ENCODE measurements at regions not wholly inside any gene's neighbourhood (a gene's known extent, or its start where the extent isn't known, plus 50 kb on each side); places are given as distances from the start of the nearest gene placed in this dataset.
"Not testable (repeated sequence)": the region's sequence is repeated elsewhere in the genome, so short reads cannot be mapped to it uniquely, and the experiment has no call there.

- H3K9ac ChIP-seq (ENCODE audit: low read depth, low read length) = no peak overlapping the region
- H3K27me3 ChIP-seq (ENCODE audit: control insufficient read depth, insufficient read depth, low read length) = no peaks in the 10 kb centered on the region
- H3K4me3 ChIP-seq (ENCODE audit: low read length) = no peak overlapping the region
- no peak overlapping the region for H3K4me2 ChIP-seq (ENCODE audit: low read length)
- no peaks in the 10 kb centered on the region for H3K4me1 ChIP-seq (ENCODE audit: control insufficient read depth, insufficient read depth, low read length)
- no peaks in the 10 kb centered on the region for H3K36me3 ChIP-seq (ENCODE audit: insufficient read depth, low read length)
- peaks cover 6% of the 10 kb centered on the region for H3K9me3 ChIP-seq (replicated peaks; ENCODE audit: low read length)
Observed at GRCh38 chr5:7117961-7118360, 278.0 kb upstream of the ADCY2 start.

GRCh38 chr5:7131680-7132079 is 264.3 kb upstream of the ADCY2 start:
- no peak overlapping the region for H3K4me3 ChIP-seq (ENCODE audit: low read length)
- H3K9me3 ChIP-seq (replicated peaks; ENCODE audit: low read length) = no peaks in the 10 kb centered on the region
- no peaks in the 10 kb centered on the region for H3K4me1 ChIP-seq (ENCODE audit: control insufficient read depth, insufficient read depth, low read length)
- no peaks in the 10 kb centered on the region for H3K27me3 ChIP-seq (ENCODE audit: control insufficient read depth, insufficient read depth, low read length)
- H3K36me3 ChIP-seq (ENCODE audit: insufficient read depth, low read length) = no peaks in the 10 kb centered on the region
- H3K4me2 ChIP-seq (ENCODE audit: low read length) = no peak overlapping the region
- no peak overlapping the region for H3K9ac ChIP-seq (ENCODE audit: low read depth, low read length)

- Histone ChIP-seq H3K9me3 (replicated peaks; ENCODE audit: low read length) (peaks cover 8% of the 10 kb centered on the region), H3K36me3 (ENCODE audit: insufficient read depth, low read length) (no peaks in the 10 kb centered on the region), H3K9ac (ENCODE audit: low read depth, low read length) (no peak overlapping the region), H3K4me3 (ENCODE audit: low read length) (no peak overlapping the region), H3K4me2 (ENCODE audit: low read length) (no peak overlapping the region), H3K27me3 (ENCODE audit: control insufficient read depth, insufficient read depth, low read length) (no peaks in the 10 kb centered on the region), H3K4me1 (ENCODE audit: control insufficient read depth, insufficient read depth, low read length) (no peaks in the 10 kb centered on the region)
Observed at GRCh38 chr5:7146886-7147285, 249.1 kb upstream of the ADCY2 start.

GRCh38 chr5:7157083-7157482 is 238.9 kb upstream of the ADCY2 start:
- H3K27me3 ChIP-seq (ENCODE audit: control insufficient read depth, insufficient read depth, low read length) = no peaks in the 10 kb centered on the region
- no peaks in the 10 kb centered on the region for H3K36me3 ChIP-seq (ENCODE audit: insufficient read depth, low read length)

GRCh38 chr5:7169240-7169878 is 226.6 kb upstream of the ADCY2 start:
- H3K36me3 ChIP-seq (ENCODE audit: insufficient read depth, low read length) = no peaks in the 10 kb centered on the region
- H3K27me3 ChIP-seq (ENCODE audit: control insufficient read depth, insufficient read depth, low read length) = no peaks in the 10 kb centered on the region
- no peaks in the 10 kb centered on the region for H3K9me3 ChIP-seq (replicated peaks; ENCODE audit: low read length)
- no peak overlapping the region for H3K9ac ChIP-seq (ENCODE audit: low read depth, low read length)
- no peak overlapping the region for H3K4me3 ChIP-seq (ENCODE audit: low read length)
- no peak overlapping the region for H3K4me2 ChIP-seq (ENCODE audit: low read length)
- H3K4me1 ChIP-seq (ENCODE audit: control insufficient read depth, insufficient read depth, low read length) = no peaks in the 10 kb centered on the region

More at GRCh38 chr5:7157083-7157482, 238.9 kb upstream of the ADCY2 start:
- no peaks in the 10 kb centered on the region for H3K4me1 ChIP-seq (ENCODE audit: control insufficient read depth, insufficient read depth, low read length)
- H3K9ac ChIP-seq (ENCODE audit: low read depth, low read length) = no peak overlapping the region
- no peak overlapping the region for H3K4me2 ChIP-seq (ENCODE audit: low read length)
- no peaks in the 10 kb centered on the region for H3K9me3 ChIP-seq (replicated peaks; ENCODE audit: low read length)
- no peak overlapping the region for H3K4me3 ChIP-seq (ENCODE audit: low read length)

- H3K4me3 ChIP-seq (ENCODE audit: low read length); H3K9ac ChIP-seq (ENCODE audit: low read depth, low read length); H3K4me1 ChIP-seq (ENCODE audit: control insufficient read depth, insufficient read depth, low read length); H3K36me3 ChIP-seq (ENCODE audit: insufficient read depth, low read length); H3K4me2 ChIP-seq (ENCODE audit: low read length); H3K27me3 ChIP-seq (ENCODE audit: control insufficient read depth, insufficient read depth, low read length); H3K9me3 ChIP-seq (replicated peaks; ENCODE audit: low read length): not testable (repeated sequence)
Observed at GRCh38 chr5:7170785-7171184, 225.2 kb upstream of the ADCY2 start.

GRCh38 chr5:7179364-7179763 is 216.6 kb upstream of the ADCY2 start:
- Histone ChIP-seq H3K4me1 (ENCODE audit: control insufficient read depth, insufficient read depth, low read length) (no peaks in the 10 kb centered on the region), H3K27me3 (ENCODE audit: control insufficient read depth, insufficient read depth, low read length) (no peaks in the 10 kb centered on the region), H3K9ac (ENCODE audit: low read depth, low read length) (no peak overlapping the region), H3K4me2 (ENCODE audit: low read length) (no peak overlapping the region), H3K4me3 (ENCODE audit: low read length) (no peak overlapping the region), H3K36me3 (ENCODE audit: insufficient read depth, low read length) (no peaks in the 10 kb centered on the region), H3K9me3 (replicated peaks; ENCODE audit: low read length) (no peaks in the 10 kb centered on the region)

- H3K9me3 ChIP-seq (replicated peaks; ENCODE audit: low read length) = no peaks in the 10 kb centered on the region
- H3K27me3 ChIP-seq (ENCODE audit: control insufficient read depth, insufficient read depth, low read length) = no peaks in the 10 kb centered on the region
- H3K4me1 ChIP-seq (ENCODE audit: control insufficient read depth, insufficient read depth, low read length) = no peaks in the 10 kb centered on the region
- no peak overlapping the region for H3K4me3 ChIP-seq (ENCODE audit: low read length)
- no peak overlapping the region for H3K9ac ChIP-seq (ENCODE audit: low read depth, low read length)
- H3K4me2 ChIP-seq (ENCODE audit: low read length) = no peak overlapping the region
- H3K36me3 ChIP-seq (ENCODE audit: insufficient read depth, low read length) = no peaks in the 10 kb centered on the region
Observed at GRCh38 chr5:7181841-7182240, 214.1 kb upstream of the ADCY2 start.

GRCh38 chr5:7185742-7186141 is 210.2 kb upstream of the ADCY2 start:
- Histone ChIP-seq H3K4me1 (ENCODE audit: control insufficient read depth, insufficient read depth, low read length) (no peaks in the 10 kb centered on the region), H3K9ac (ENCODE audit: low read depth, low read length) (no peak overlapping the region), H3K4me3 (ENCODE audit: low read length) (no peak overlapping the region), H3K36me3 (ENCODE audit: insufficient read depth, low read length) (no peaks in the 10 kb centered on the region), H3K9me3 (replicated peaks; ENCODE audit: low read length) (no peaks in the 10 kb centered on the region), H3K27me3 (ENCODE audit: control insufficient read depth, insufficient read depth, low read length) (no peaks in the 10 kb centered on the region), H3K4me2 (ENCODE audit: low read length) (no peak overlapping the region)

- no peak overlapping the region for H3K9ac ChIP-seq (ENCODE audit: low read depth, low read length)
- H3K27me3 ChIP-seq (ENCODE audit: control insufficient read depth, insufficient read depth, low read length) = no peaks in the 10 kb centered on the region
- H3K4me3 ChIP-seq (ENCODE audit: low read length) = no peak overlapping the region
- no peak overlapping the region for H3K4me2 ChIP-seq (ENCODE audit: low read length)
- no peaks in the 10 kb centered on the region for H3K36me3 ChIP-seq (ENCODE audit: insufficient read depth, low read length)
- no peaks in the 10 kb centered on the region for H3K9me3 ChIP-seq (replicated peaks; ENCODE audit: low read length)
- no peaks in the 10 kb centered on the region for H3K4me1 ChIP-seq (ENCODE audit: control insufficient read depth, insufficient read depth, low read length)
Observed at GRCh38 chr5:7186818-7187217, 209.1 kb upstream of the ADCY2 start.

GRCh38 chr5:7190712-7191250 is 205.2 kb upstream of the ADCY2 start:
- no peak overlapping the region for H3K4me3 ChIP-seq (ENCODE audit: low read length)
- no peaks in the 10 kb centered on the region for H3K27me3 ChIP-seq (ENCODE audit: control insufficient read depth, insufficient read depth, low read length)
- no peak overlapping the region for H3K4me2 ChIP-seq (ENCODE audit: low read length)
- H3K9ac ChIP-seq (ENCODE audit: low read depth, low read length) = no peak overlapping the region
- H3K36me3 ChIP-seq (ENCODE audit: insufficient read depth, low read length) = no peaks in the 10 kb centered on the region
- H3K9me3 ChIP-seq (replicated peaks; ENCODE audit: low read length) = peaks cover 4% of the 10 kb centered on the region
- no peaks in the 10 kb centered on the region for H3K4me1 ChIP-seq (ENCODE audit: control insufficient read depth, insufficient read depth, low read length)

GRCh38 chr5:7192016-7192415 is 203.9 kb upstream of the ADCY2 start:
- H3K36me3 ChIP-seq (ENCODE audit: insufficient read depth, low read length) = no peaks in the 10 kb centered on the region
- H3K4me1 ChIP-seq (ENCODE audit: control insufficient read depth, insufficient read depth, low read length) = no peaks in the 10 kb centered on the region
- H3K27me3 ChIP-seq (ENCODE audit: control insufficient read depth, insufficient read depth, low read length) = no peaks in the 10 kb centered on the region
- no peak overlapping the region for H3K9ac ChIP-seq (ENCODE audit: low read depth, low read length)
- H3K9me3 ChIP-seq (replicated peaks; ENCODE audit: low read length) = peaks cover 4% of the 10 kb centered on the region
- H3K4me3 ChIP-seq (ENCODE audit: low read length) = no peak overlapping the region
- H3K4me2 ChIP-seq (ENCODE audit: low read length) = no peak overlapping the region
